Fibroblast of lung (primary cell): ENCODE measurements at regions not wholly inside any gene's neighbourhood (a gene's known extent, or its start where the extent isn't known, plus 50 kb on each side); places are given as distances from the start of the nearest gene placed in this dataset.

ENCODE experiments used
- EZH2 ChIP-seq: IDR thresholded peaks from 2 replicates; pipeline ENCODE4 v1.5.1; 2012; ENCODE audit warnings: low read length, control low read depth, mild to moderate bottlenecking; ENCODE audit errors: missing control alignments
- TF ChIP-seq, protein P1 (sequence below), 2 donors: IDR thresholded peaks in 1 of 2; conservative IDR thresholded peaks in 1 of 2; 1 replicate in 1 of 2; 2 replicates in 1 of 2; pipeline ENCODE4 v1.5.1; 2011 to 2012; ENCODE audit warnings: low read length in 2 of 2, control low read depth in 1 of 2, inconsistent platforms in 1 of 2, low read depth in 1 of 2, mild to moderate bottlenecking in 1 of 2

- TF ChIP-seq, protein P1, sequence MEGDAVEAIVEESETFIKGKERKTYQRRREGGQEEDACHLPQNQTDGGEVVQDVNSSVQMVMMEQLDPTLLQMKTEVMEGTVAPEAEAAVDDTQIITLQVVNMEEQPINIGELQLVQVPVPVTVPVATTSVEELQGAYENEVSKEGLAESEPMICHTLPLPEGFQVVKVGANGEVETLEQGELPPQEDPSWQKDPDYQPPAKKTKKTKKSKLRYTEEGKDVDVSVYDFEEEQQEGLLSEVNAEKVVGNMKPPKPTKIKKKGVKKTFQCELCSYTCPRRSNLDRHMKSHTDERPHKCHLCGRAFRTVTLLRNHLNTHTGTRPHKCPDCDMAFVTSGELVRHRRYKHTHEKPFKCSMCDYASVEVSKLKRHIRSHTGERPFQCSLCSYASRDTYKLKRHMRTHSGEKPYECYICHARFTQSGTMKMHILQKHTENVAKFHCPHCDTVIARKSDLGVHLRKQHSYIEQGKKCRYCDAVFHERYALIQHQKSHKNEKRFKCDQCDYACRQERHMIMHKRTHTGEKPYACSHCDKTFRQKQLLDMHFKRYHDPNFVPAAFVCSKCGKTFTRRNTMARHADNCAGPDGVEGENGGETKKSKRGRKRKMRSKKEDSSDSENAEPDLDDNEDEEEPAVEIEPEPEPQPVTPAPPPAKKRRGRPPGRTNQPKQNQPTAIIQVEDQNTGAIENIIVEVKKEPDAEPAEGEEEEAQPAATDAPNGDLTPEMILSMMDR (conservative IDR thresholded peaks at IDR 0.05 in 1 of 2, IDR thresholded peaks at IDR 0.05 in 1 of 2; ENCODE audit: low read depth in 1 of 2, low read length in 2 of 2) = no peak
- TF ChIP-seq EZH2 = no peak
Measured at GRCh38 chr19:30228835-30229524, 143.2 kb upstream of the ZNF536 start.
